Activated CD8-positive, alpha-beta memory T cell treated with anti-CD3 and anti-CD28 coated beads, Interleukin-2, amount 10 ng/mL, durations not matched to agents 7 days and 5 days (primary cell): ENCODE measurements at regions not wholly inside any gene's neighbourhood (a gene's known extent, or its start where the extent isn't known, plus 50 kb on each side); places are given as distances from the start of the nearest gene placed in this dataset.
"Not testable (repeated sequence)": the region's sequence is repeated elsewhere in the genome, so short reads cannot be mapped to it uniquely, and the experiment has no call there.

ENCODE experiments used
- ATAC-seq: fragments of 150-1000 bp; cut with Tn5 transposase; one replicate; pipeline ENCODE4 v1.10.0; 2021; ENCODE audit warnings: moderate library complexity
- CTCF ChIA-PET: fragments of 350-600 bp; sonication (Branson Sonifier 250); formaldehyde crosslinking; loops from one replicate; lab custom pipeline; 2021; ENCODE audit warnings: antibody characterized with exemption; lab: Charles Lee
- DNase-seq: peaks from one replicate; pipeline ENCODE4 v3.0.0-alpha.2; 2020
- H3K27ac Mint-ChIP-seq: one replicate; pipeline ENCODE4 v1.8.0; 2021; ENCODE audit warnings: mild to moderate bottlenecking, mixed read lengths
- H3K27me3 Mint-ChIP-seq: one replicate; pipeline ENCODE4 v1.8.0; 2021; ENCODE audit warnings: mixed read lengths
- H3K36me3 Mint-ChIP-seq: one replicate; pipeline ENCODE4 v1.8.0; 2021; ENCODE audit warnings: mild to moderate bottlenecking, mixed read lengths
- H3K4me1 Mint-ChIP-seq: one replicate; pipeline ENCODE4 v1.8.0; 2021; ENCODE audit warnings: mixed read lengths
- H3K4me3 Mint-ChIP-seq: one replicate; pipeline ENCODE4 v1.8.0; 2021; ENCODE audit warnings: mild to moderate bottlenecking, moderate library complexity, mixed read lengths
- H3K9me3 Mint-ChIP-seq: one replicate; pipeline ENCODE4 v1.8.0; 2022; ENCODE audit warnings: low read depth, mixed read lengths

DNA sequence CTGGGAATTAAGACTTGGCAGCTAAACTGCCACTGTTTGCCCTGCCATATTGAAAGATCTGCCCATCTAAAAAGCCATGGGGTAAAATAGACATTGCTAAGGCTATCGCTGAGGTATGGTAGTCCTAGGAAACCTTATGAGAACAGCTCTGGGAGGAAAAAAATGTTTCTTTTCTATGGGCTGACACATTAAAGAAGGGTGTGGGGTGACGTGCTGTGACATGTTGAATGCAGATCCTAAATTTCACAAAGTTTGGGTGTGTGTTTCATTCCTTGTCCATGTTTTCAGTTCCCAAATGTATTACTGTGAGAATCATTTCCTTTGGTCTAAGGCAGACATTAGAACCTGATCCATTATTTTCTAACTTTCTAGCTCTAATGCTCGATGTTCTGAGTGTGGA, 766.4 kb downstream of the BCL11A start:
- Mint-ChIP-seq H3K4me1 (no peaks in the 10 kb centered on the region), H3K27ac (no peak overlapping the region), H3K4me3 (no peak overlapping the region), H3K36me3 (no peaks in the 10 kb centered on the region), H3K27me3 (no peaks in the 10 kb centered on the region), H3K9me3 (no peaks in the 10 kb centered on the region)
- ATAC-seq: no peak
- no peak for DNase-seq
- CTCF ChIA-PET: no interaction called here

GRCh38 chr2:59786684-59787083, 766.8 kb downstream of the BCL11A start:
- DNase-seq: no peak
- ATAC-seq: no peak
- no peak overlapping the region for H3K4me3 Mint-ChIP-seq
- H3K27ac Mint-ChIP-seq: no peak overlapping the region
- CTCF ChIA-PET: no interaction called here
- no peaks in the 10 kb centered on the region for H3K36me3 Mint-ChIP-seq
- no peaks in the 10 kb centered on the region for H3K9me3 Mint-ChIP-seq
- H3K27me3 Mint-ChIP-seq: no peaks in the 10 kb centered on the region
- no peaks in the 10 kb centered on the region for H3K4me1 Mint-ChIP-seq

- no peaks in the 10 kb centered on the region for H3K36me3 Mint-ChIP-seq
- no peak overlapping the region for H3K27ac Mint-ChIP-seq
- H3K27me3 Mint-ChIP-seq: no peaks in the 10 kb centered on the region
- H3K4me3 Mint-ChIP-seq: no peak overlapping the region
- ATAC-seq: no peak
- CTCF ChIA-PET: no interaction called here
- no peak for DNase-seq
- H3K4me1 Mint-ChIP-seq: no peaks in the 10 kb centered on the region
- no peaks in the 10 kb centered on the region for H3K9me3 Mint-ChIP-seq
Measured at GRCh38 chr2:59779571-59779970, 773.9 kb downstream of the BCL11A start.

DNA sequence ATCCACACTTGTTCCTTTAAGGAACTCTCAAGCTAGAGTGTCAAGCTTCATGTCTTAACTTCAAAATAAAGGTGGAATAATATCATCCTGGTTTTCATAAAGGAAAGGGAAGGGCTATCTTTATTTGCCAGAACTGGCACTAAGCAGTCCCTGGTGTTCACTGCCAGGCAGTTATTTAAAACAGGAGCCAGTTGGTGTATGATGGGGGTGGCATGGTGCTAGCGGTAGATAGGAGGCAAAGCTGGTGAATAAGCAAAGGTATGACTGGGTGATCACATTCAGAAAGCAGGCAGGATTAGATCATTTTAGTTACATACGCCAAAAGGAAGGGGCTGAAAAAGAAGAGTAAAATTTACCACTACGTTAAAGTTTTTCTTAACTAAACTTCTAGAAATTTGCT, 776.3 kb downstream of the BCL11A start:
- no peak overlapping the region for H3K27ac Mint-ChIP-seq
- H3K4me3 Mint-ChIP-seq: no peak overlapping the region
- DNase-seq: no peak
- no peaks in the 10 kb centered on the region for H3K27me3 Mint-ChIP-seq
- no peak for ATAC-seq
- no peaks in the 10 kb centered on the region for H3K9me3 Mint-ChIP-seq
- no peaks in the 10 kb centered on the region for H3K36me3 Mint-ChIP-seq
- no peaks in the 10 kb centered on the region for H3K4me1 Mint-ChIP-seq
- CTCF ChIA-PET: no interaction called here

DNA sequence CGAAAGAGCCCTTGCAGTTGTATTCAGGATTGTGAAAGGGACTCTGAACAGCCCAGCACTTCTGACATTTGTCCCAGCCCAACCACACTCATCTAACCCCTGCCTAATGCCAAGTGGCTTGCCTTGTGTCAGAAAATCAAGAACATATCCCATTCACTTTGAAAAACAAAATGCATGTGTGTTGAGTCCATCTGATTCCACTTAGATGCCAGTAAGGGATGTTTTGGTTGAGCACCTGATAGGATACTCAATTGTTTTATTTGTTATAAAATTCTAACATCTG, 776.8 kb downstream of the BCL11A start:
- CTCF ChIA-PET: no interaction called here

GRCh38 chr2:59774821-59775433, 778.5 kb downstream of the BCL11A start:
- no peak overlapping the region for H3K4me3 Mint-ChIP-seq
- CTCF ChIA-PET: no interaction called here
- no peaks in the 10 kb centered on the region for H3K36me3 Mint-ChIP-seq
- DNase-seq (no peak), ATAC-seq (no peak)
- H3K9me3 Mint-ChIP-seq: no peaks in the 10 kb centered on the region
- H3K27ac Mint-ChIP-seq: no peak overlapping the region
- H3K27me3 Mint-ChIP-seq: no peaks in the 10 kb centered on the region
- no peaks in the 10 kb centered on the region for H3K4me1 Mint-ChIP-seq

More for the DNA sequence above, 776.8 kb downstream of the BCL11A start:
- no peak for ATAC-seq
- no peaks in the 10 kb centered on the region for H3K36me3 Mint-ChIP-seq
- H3K27me3 Mint-ChIP-seq: no peaks in the 10 kb centered on the region
- H3K4me1 Mint-ChIP-seq: no peaks in the 10 kb centered on the region
- H3K9me3 Mint-ChIP-seq: no peaks in the 10 kb centered on the region
- no peak for DNase-seq
- H3K4me3 Mint-ChIP-seq: no peak overlapping the region
- no peak overlapping the region for H3K27ac Mint-ChIP-seq

GRCh38 chr2:59770651-59771050, 782.8 kb downstream of the BCL11A start:
- H3K36me3 Mint-ChIP-seq: no peaks in the 10 kb centered on the region
- ATAC-seq (no peak), DNase-seq (no peak)
- no peak overlapping the region for H3K27ac Mint-ChIP-seq
- H3K4me1 Mint-ChIP-seq: no peaks in the 10 kb centered on the region
- H3K4me3 Mint-ChIP-seq: no peak overlapping the region
- CTCF ChIA-PET: no interaction called here
- H3K27me3 Mint-ChIP-seq: no peaks in the 10 kb centered on the region
- H3K9me3 Mint-ChIP-seq: no peaks in the 10 kb centered on the region

GRCh38 chr2:59761966-59762365, 791.5 kb downstream of the BCL11A start:
- ATAC-seq: no peak
- Mint-ChIP-seq H3K36me3 (no peaks in the 10 kb centered on the region), H3K27ac (no peak overlapping the region), H3K9me3 (no peaks in the 10 kb centered on the region), H3K4me1 (no peaks in the 10 kb centered on the region), H3K27me3 (no peaks in the 10 kb centered on the region), H3K4me3 (no peak overlapping the region)
- no peak for DNase-seq
- CTCF ChIA-PET: no interaction called here

DNA sequence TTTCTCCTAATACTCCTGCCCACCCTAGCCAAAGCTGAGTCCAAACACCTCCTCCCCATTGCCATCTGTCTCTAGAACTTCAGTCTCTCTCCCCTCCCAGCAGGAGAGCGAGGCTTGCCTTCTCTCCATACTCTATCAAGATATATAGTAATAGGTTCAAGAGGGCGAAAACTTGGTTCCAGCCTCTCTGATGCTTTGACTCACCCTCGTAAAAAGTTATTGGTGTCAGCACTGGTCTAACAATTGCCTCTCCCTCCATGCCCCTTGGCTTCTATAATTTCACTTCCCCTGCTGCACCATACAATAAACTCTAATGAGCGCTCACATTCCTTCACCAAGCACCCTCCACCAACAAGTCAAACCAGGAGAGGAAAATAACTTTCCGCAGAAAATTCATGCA, 797.3 kb downstream of the BCL11A start:
- CTCF ChIA-PET: no interaction called here
- H3K4me1 Mint-ChIP-seq: no peaks in the 10 kb centered on the region
- no peak overlapping the region for H3K4me3 Mint-ChIP-seq
- no peaks in the 10 kb centered on the region for H3K27me3 Mint-ChIP-seq
- H3K36me3 Mint-ChIP-seq: no peaks in the 10 kb centered on the region
- no peak overlapping the region for H3K27ac Mint-ChIP-seq
- H3K9me3 Mint-ChIP-seq: no peaks in the 10 kb centered on the region
- ATAC-seq (no peak), DNase-seq (no peak)

DNA sequence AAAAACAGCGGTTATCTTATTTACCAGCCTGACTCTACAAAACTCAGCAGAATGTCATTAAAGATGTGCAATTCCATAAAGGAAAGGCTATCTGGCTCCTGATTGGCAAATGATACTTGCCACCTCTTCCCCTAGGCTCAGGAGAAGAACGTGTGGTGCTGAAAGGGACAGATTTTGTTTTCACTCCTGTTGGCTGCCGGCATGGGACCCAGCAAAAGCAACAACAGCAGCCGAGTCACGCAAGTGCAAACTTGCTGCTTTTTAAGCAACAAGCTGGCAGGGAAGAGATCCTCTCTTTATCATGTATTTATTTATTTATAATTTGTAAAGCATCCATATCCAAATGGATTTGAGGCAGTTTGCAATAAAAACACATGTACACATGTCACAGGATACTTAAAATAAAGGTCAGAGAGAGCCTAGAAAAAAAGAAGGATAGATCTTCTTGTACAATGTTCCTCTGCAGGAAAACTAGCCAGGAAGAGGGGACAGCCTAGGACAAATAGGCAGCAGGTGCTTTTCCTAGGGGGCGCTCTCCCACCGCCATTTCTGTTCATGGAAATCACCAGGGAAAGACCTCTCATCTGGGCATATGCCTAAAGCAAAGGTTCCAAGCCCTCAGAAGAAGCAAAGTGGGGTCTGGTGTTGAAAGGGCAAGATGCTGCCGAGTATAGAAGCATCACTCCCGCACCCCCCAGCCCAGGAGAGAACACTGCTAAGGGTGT, 799.3 kb downstream of the BCL11A start:
- CTCF ChIA-PET: no interaction called here
- Mint-ChIP-seq H3K27ac (no peak overlapping the region), H3K27me3 (no peaks in the 10 kb centered on the region), H3K4me3 (no peak overlapping the region), H3K9me3 (no peaks in the 10 kb centered on the region), H3K4me1 (no peaks in the 10 kb centered on the region), H3K36me3 (no peaks in the 10 kb centered on the region)
- ATAC-seq: no peak
- DNase-seq: no peak

GRCh38 chr2:59752512-59752911, 800.9 kb downstream of the BCL11A start:
- no peaks in the 10 kb centered on the region for H3K27me3 Mint-ChIP-seq
- no peaks in the 10 kb centered on the region for H3K9me3 Mint-ChIP-seq

GRCh38 chr2:59752071-59752470, 801.4 kb downstream of the BCL11A start:
- Mint-ChIP-seq H3K27ac (no peak overlapping the region), H3K9me3 (no peaks in the 10 kb centered on the region), H3K4me3 (no peak overlapping the region), H3K36me3 (no peaks in the 10 kb centered on the region), H3K27me3 (no peaks in the 10 kb centered on the region), H3K4me1 (no peaks in the 10 kb centered on the region)
- CTCF ChIA-PET: no interaction called here
- no peak for ATAC-seq
- DNase-seq: no peak

More at GRCh38 chr2:59752512-59752911, 800.9 kb downstream of the BCL11A start:
- DNase-seq: no peak
- CTCF ChIA-PET: no interaction called here
- no peak overlapping the region for H3K4me3 Mint-ChIP-seq
- no peaks in the 10 kb centered on the region for H3K36me3 Mint-ChIP-seq
- H3K27ac Mint-ChIP-seq: no peak overlapping the region
- no peak for ATAC-seq
- H3K4me1 Mint-ChIP-seq: no peaks in the 10 kb centered on the region

GRCh38 chr2:59751214-59751613, 802.2 kb downstream of the BCL11A start:
- not testable (repeated sequence) for H3K4me1 Mint-ChIP-seq, H3K27ac Mint-ChIP-seq, DNase-seq

GRCh38 chr2:59746291-59746690, 807.2 kb downstream of the BCL11A start:
- H3K4me1 Mint-ChIP-seq: no peaks in the 10 kb centered on the region

More at GRCh38 chr2:59751214-59751613, 802.2 kb downstream of the BCL11A start:
- ATAC-seq, H3K36me3 Mint-ChIP-seq, CTCF ChIA-PET, H3K9me3 Mint-ChIP-seq, H3K4me3 Mint-ChIP-seq, H3K27me3 Mint-ChIP-seq: not testable (repeated sequence)

More at GRCh38 chr2:59746291-59746690, 807.2 kb downstream of the BCL11A start:
- no peak overlapping the region for H3K4me3 Mint-ChIP-seq
- no peaks in the 10 kb centered on the region for H3K36me3 Mint-ChIP-seq
- no peak overlapping the region for H3K27ac Mint-ChIP-seq
- ATAC-seq (no peak), DNase-seq (no peak)
- H3K27me3 Mint-ChIP-seq: no peaks in the 10 kb centered on the region
- CTCF ChIA-PET: no interaction called here
- H3K9me3 Mint-ChIP-seq: no peaks in the 10 kb centered on the region
